Mucosa of stomach (tissue), 1 donor: ENCODE measurements at regions not wholly inside any gene's neighbourhood (a gene's known extent, or its start where the extent isn't known, plus 50 kb on each side); places are given as distances from the start of the nearest gene placed in this dataset.

Experiments
- H3K27me3 ChIP-seq: one replicate; pipeline ENCODE4 v1.7.0; 2013; ENCODE audit warnings: mild to moderate bottlenecking, low read length; ENCODE audit not compliant: control insufficient read depth, insufficient read depth
- H3K36me3 ChIP-seq: one replicate; pipeline ENCODE4 v1.7.0; 2013; ENCODE audit warnings: low read length; ENCODE audit not compliant: control insufficient read depth, insufficient read depth
- H3K4me1 ChIP-seq: one replicate; pipeline ENCODE4 v1.7.0; 2013; ENCODE audit warnings: mild to moderate bottlenecking, low read length; ENCODE audit not compliant: control insufficient read depth, insufficient read depth
- H3K4me3 ChIP-seq: one replicate; pipeline ENCODE4 v1.7.0; 2013; ENCODE audit warnings: low read length
- H3K9ac ChIP-seq: one replicate; pipeline ENCODE4 v1.7.0; 2013; ENCODE audit warnings: mild to moderate bottlenecking, low read length, moderate library complexity
- H3K9me3 ChIP-seq: one replicate; pipeline ENCODE4 v1.7.0; 2013; ENCODE audit warnings: mild to moderate bottlenecking, low read length, moderate library complexity; ENCODE audit not compliant: control insufficient read depth
- donor health status: Pancreatic carcinoma.

DNA sequence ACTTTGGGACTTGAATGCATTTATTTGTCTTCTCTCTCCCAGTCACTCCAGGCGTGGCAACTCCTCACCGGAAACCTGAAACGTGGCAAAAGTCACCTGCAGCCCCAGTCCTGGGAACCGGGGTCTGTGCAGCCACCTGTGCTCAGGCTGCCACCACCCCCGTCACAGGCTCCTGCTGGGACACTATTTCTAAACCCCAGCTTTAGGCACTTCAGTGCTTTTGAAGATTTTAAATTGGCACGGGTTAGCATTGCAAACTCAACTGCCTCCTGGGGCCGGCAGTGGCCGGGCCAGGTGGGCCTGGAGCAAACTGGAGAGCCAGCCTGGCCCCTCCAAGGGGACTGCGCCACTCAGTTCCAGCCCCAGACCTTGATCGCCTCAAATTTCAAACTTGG lies 146.7 kb upstream of the IQSEC1 start:
- Histone ChIP-seq H3K4me1 (no peaks in the 10 kb centered on the region), H3K27me3 (no peaks in the 10 kb centered on the region), H3K9ac (no peak overlapping the region), H3K9me3 (no peaks in the 10 kb centered on the region), H3K36me3 (no peaks in the 10 kb centered on the region), H3K4me3 (no peak overlapping the region)

DNA sequence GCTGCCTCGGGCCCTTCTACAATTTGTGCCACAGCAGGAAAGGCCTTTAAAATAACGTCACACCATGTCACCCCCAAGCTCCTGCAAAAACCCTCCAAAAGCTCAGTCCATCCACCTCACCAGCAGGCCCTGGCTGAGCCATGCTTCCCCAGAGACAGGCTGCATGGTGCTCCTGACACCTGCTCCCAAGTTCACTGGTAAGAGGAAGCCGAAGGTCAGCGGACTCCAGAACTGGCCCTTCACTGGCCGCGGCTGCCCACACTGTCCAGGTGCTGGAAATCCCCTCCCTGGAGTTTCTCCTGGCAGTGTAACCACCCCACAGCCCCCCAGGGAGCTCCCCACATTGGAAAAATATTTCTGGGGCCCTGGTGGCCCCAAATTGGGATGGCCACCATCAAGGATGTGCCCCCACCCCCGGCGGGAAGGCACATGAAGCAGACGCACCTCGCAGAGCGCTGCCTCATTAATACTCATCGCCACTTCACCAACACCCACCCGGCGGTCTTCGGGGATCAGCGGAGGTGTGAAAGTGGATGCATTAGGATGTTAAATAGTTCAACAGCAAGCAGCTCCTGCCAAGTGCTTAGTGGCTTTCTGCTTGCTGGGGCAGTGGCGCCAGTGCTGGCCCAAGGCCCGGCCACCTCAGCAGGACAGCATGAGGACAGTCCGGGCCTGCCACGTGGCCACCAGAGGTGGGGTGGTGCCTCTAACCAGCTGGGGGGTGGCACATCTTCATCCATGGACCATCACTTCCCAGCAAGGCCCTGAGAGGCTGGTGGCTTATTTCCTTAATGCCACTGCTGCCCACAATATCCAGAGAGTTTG lies 146.1 kb upstream of the IQSEC1 start:
- no peak overlapping the region for H3K9ac ChIP-seq
- H3K27me3 ChIP-seq, result no peaks in the 10 kb centered on the region
- no peaks in the 10 kb centered on the region for H3K4me1 ChIP-seq
- no peaks in the 10 kb centered on the region for H3K36me3 ChIP-seq
- H3K9me3 ChIP-seq, result no peaks in the 10 kb centered on the region
- no peak overlapping the region for H3K4me3 ChIP-seq

DNA sequence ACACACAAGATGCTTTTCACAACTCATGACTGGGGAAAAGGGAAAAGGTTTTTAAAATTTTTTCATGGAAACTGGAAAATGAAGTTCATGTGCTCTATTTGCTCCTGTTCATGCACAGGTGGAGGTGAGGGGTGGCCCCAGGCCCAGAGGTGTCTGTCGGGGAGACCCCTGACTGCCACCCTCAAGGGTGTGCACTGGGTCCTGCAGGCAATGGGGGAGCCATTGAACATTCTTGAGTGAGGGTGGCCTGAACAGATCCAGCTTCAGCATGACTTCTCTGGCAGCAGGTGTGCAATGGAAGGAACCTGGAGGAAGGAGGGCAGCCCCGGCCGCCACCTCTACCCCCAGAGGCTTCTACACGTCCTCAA lies 145.3 kb upstream of the IQSEC1 start:
- Histone ChIP-seq H3K9ac (no peak overlapping the region), H3K9me3 (no peaks in the 10 kb centered on the region), H3K36me3 (no peaks in the 10 kb centered on the region), H3K27me3 (no peaks in the 10 kb centered on the region), H3K4me3 (no peak overlapping the region), H3K4me1 (no peaks in the 10 kb centered on the region)

DNA sequence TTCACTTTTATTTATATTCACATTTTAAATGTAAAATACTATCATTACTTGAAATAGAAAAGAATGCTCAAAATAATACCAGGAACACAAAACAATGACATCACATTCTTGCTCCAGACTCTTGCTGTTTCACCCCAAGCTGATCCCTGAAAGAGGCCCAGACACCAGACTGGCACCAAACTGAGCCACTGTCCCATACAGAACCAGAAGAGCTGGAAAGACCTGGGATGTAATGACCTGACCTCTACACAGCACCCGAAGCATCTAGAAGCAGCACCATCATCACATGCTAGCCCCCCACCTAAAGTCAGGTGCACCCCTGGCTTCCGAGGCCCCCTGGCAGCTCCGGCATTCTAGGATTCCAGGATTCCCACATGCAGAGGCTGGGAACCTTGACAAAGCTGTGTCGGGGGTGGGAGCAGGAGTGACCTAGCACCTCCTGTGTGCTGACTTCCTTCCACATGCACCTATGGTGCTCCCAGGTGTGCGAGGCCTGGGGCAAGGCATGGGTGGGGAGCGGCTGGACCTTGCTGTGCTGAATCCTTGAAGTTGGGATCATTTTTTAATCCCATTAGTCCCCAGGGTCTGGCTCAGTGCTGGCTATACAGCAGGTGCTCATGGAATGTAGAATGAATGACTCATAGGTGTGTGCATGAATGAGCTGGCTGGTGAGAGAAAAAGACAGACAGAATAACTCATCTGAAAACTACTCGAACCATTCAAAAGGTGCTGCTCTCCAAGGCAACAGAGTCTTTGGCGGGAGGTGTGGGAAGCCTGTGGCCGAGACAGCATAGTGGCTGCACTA lies 144.7 kb upstream of the IQSEC1 start:
- H3K9ac ChIP-seq, result no peak overlapping the region
- H3K4me3 ChIP-seq, result no peak overlapping the region
- H3K36me3 ChIP-seq, result no peaks in the 10 kb centered on the region
- no peaks in the 10 kb centered on the region for H3K27me3 ChIP-seq
- H3K9me3 ChIP-seq, result no peaks in the 10 kb centered on the region
- no peaks in the 10 kb centered on the region for H3K4me1 ChIP-seq

DNA sequence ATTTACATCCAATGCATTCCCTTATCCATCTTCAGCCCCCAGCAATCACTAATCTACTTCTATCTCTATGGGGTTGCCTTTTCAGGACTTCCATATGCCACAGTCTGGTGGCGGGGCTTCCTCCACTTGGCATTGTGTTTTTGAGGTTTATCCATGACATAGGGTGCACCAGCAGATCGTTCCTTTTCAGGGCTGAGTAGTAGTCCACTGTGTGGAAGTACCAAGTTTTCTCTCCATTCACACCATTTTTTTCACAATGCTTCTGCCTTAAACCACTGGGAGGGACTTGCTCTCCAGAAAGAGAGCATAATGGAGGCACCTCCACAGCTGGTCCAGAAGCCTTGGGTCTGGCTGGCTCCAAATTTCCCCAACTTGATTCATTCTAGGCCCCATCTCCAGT lies 144.0 kb upstream of the IQSEC1 start:
- no peaks in the 10 kb centered on the region for H3K27me3 ChIP-seq
- no peaks in the 10 kb centered on the region for H3K9me3 ChIP-seq
- no peaks in the 10 kb centered on the region for H3K4me1 ChIP-seq
- H3K4me3 ChIP-seq, result no peak overlapping the region
- H3K36me3 ChIP-seq, result no peaks in the 10 kb centered on the region
- H3K9ac ChIP-seq, result no peak overlapping the region

DNA sequence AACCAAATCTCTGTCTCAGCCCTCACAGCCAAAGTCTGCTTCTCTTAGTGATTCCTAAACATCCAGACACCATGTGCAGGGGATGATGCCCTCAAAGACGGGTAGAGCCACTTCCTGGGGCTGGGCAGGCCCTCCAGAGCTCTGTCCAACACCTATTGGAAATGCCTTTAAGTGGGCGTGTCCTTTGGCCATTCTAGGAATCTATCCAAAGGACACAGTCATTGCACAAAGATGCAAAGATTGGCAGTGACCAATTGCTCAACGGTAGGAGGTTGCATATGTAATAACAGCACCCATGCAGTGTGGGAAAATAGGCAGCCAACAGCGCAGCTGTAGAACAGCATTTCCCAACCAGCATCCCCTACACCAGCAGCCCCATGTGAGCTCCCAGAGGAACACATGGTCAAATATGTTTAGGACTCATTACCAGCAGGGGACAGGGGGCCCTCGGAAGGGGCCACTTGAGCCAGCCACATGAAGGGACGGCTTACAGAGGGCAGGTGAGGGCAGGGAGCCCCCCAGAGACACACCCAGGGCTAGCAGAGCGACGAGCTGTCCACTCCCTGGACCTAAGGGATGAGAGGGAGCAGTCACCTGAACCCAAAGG lies 142.8 kb upstream of the IQSEC1 start:
- Histone ChIP-seq H3K9me3 (no peaks in the 10 kb centered on the region), H3K9ac (no peak overlapping the region), H3K4me3 (no peak overlapping the region), H3K27me3 (no peaks in the 10 kb centered on the region), H3K36me3 (no peaks in the 10 kb centered on the region), H3K4me1 (no peaks in the 10 kb centered on the region)

DNA sequence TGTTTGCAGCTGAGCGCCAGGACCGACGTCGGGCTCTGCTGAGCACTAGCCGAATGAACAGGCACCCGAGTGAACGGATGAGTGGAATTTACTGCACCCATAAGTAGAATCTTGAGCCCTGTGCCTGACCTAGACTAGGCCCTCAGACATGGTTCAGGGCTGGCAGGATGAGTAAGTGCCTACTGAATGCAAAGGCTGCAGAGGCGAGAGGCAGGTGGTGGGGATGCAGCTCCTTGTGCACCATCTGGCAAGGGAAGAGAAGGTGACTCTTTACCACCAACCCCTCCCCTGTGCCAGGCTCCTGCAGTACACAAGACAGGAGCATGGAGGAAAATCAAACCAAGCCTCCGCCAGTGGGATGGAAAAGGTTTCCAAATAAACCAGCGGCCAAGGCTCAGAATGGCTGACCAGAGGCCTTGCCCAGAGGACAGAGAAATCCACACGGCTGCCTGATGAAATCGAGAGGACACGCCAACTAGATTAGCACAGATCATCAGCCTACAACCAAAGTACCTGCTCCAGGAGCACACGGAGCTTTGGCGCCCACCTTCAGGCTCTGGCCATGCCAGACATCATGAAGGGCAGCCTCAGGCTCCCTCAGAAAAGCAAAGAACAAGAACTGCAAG lies 141.7 kb upstream of the IQSEC1 start:
- Histone ChIP-seq H3K27me3 (no peaks in the 10 kb centered on the region), H3K36me3 (no peaks in the 10 kb centered on the region)

DNA sequence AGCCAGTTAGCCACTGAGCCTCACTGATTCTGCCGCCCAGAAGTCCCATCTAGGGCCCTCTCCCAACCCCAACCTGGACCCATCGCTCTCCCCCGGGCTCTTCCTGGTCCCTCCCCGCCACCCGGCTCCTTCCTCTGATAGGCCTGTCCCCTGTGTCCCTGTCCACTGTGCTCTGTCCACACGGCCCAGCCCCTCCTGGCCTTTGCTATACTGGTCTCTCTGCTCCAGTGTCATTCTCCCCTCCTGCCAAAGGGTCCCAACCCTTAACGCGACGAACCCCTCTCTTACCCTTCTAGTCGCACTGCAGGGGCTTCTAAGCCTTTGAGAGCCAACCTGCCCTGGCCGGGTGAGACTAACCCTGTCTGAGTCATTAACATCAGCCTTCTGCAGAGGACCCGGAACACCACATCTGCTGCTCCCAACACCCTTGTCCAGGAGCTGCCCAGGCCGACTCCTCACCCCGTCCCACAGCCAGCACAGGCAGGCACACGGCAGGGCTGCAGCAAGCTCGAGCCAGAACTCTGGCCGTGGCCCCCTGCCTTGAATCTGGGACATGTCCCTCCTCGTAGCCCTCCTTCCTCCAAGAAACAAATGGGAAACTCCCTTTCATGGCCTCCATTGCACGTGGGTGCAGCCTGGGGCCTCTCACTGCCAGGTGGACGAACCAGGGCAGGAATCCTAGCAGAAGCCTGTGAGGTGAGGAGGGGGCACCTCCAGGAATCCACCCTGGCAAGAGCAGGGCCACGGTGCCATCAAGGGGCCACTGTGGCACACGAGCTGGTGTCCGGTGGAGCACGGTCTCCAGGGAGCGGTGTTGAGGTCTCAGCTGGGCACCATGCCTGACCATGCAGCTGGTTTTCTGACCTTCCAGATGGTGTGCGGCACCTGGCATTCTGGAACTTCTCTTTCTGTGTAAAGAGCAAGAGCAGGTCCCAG lies 140.9 kb upstream of the IQSEC1 start:
- no peak overlapping the region for H3K9ac ChIP-seq
- no peaks in the 10 kb centered on the region for H3K4me1 ChIP-seq
- no peaks in the 10 kb centered on the region for H3K9me3 ChIP-seq
- no peaks in the 10 kb centered on the region for H3K36me3 ChIP-seq
- H3K27me3 ChIP-seq, result no peaks in the 10 kb centered on the region
- H3K4me3 ChIP-seq, result no peak overlapping the region

More for the DNA sequence above, 141.7 kb upstream of the IQSEC1 start:
- H3K9me3 ChIP-seq, result no peaks in the 10 kb centered on the region
- H3K4me3 ChIP-seq, result no peak overlapping the region
- no peak overlapping the region for H3K9ac ChIP-seq
- no peaks in the 10 kb centered on the region for H3K4me1 ChIP-seq

DNA sequence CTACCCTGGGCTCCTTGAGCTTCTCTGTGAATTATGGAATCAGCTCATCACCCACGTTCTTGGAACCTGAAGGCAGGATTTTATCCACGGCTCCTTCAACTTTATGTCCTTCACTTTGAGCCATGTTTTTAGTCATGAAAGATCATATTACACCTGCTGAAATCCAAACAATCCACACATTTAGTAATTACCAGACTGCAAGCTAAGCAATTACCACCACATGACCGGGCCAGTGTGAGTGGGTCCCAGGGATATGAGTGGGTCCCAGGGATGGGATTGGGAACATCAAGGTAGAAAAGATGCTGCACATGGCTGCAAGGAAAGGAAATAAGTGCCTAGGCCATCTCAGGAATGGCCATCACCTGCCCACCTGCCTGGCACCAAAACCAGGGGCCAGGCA lies 140.3 kb upstream of the IQSEC1 start:
- Histone ChIP-seq H3K9me3 (no peaks in the 10 kb centered on the region), H3K4me3 (no peak overlapping the region), H3K27me3 (no peaks in the 10 kb centered on the region), H3K9ac (no peak overlapping the region), H3K36me3 (no peaks in the 10 kb centered on the region), H3K4me1 (no peaks in the 10 kb centered on the region)

DNA sequence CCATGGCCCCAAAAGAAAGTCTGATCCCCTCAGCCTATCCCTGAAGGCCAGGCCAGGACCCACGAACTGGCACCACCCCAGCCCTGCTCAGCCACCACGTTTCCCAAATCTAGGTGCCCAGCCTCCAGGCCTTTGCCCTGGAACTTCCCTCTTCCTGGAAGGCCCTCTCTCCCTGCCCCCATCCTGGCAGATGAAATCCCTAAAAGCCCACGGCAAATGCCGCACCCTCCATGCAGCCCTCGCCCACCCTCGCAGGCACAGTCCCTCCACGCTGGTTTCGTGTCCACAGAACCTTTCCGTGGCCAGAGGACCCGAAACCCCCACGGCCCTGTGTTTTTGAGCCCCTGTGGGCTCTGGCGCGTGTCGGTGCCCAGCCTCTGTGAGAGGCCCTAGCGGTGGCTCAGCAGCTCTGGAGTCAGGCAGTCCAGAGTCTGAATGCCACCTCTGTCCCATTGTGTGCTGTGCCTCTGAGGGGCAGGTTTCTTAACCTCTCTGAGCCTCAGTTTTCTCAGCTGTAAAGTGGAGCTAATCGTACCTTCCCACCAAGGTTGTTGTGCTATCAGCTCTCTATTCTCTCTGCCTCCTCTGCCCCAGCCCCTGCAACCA lies 138.5 kb upstream of the IQSEC1 start:
- no peaks in the 10 kb centered on the region for H3K4me1 ChIP-seq
- H3K36me3 ChIP-seq, result no peaks in the 10 kb centered on the region
- H3K27me3 ChIP-seq, result no peaks in the 10 kb centered on the region
- no peak overlapping the region for H3K9ac ChIP-seq
- H3K4me3 ChIP-seq, result no peak overlapping the region
- H3K9me3 ChIP-seq, result no peaks in the 10 kb centered on the region
